NCI-H1092 treated with DMSO at 0.1 percent for 48 hours (cell line): ENCODE measurements at regions not wholly inside any gene's neighbourhood (a gene's known extent, or its start where the extent isn't known, plus 50 kb on each side); places are given as distances from the start of the nearest gene placed in this dataset.
"Not testable (repeated sequence)": the region's sequence is repeated elsewhere in the genome, so short reads cannot be mapped to it uniquely, and the experiment has no call there.

Experiments
- DNase-seq: peaks from one replicate; lab custom pipeline; 2025; lab: John Stamatoyannopoulos, UW

DNA sequence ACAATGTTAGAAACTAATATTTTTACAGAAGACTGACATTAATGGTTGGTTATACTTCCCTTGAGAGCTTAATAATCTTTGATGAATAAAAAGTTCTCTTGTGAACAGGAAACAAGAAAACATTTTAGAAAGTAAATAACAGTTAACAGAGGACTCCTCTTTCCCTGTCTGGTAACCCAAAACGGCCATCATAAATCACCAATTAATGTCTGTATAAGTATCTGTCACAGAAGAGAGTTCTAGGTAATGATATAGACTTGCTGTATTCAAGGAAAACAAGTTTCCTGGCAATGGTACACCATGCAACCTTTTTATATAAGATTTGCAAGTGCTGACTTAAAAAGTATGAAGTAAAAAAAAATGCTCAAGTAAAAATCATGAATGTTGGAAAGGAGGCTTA is 426.7 kb downstream of the SOX2 start:
- DNase-seq: no peak

GRCh38 chr3:182139627-182140357 is 428.1 kb downstream of the SOX2 start:
- no peak for DNase-seq

DNA sequence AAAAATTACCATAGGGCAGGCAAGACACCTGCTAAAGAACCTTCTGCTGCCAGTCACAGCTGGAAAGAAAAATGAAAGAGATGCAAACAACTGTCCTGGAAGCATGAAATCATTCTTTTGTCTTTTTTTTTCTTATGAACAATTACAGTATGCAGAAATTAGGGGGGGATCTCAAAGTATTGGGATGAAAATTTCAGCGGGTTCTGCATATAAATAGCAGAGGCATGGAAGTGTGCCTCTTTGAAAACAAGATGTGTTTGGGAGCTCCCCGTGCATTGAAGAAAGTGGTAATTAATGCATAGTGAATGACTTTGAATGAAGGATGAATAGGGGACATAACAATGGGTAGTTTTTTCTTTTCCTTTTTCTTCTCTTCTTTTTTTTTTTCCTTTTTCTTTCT is 431.2 kb downstream of the SOX2 start:
- no peak for DNase-seq

DNA sequence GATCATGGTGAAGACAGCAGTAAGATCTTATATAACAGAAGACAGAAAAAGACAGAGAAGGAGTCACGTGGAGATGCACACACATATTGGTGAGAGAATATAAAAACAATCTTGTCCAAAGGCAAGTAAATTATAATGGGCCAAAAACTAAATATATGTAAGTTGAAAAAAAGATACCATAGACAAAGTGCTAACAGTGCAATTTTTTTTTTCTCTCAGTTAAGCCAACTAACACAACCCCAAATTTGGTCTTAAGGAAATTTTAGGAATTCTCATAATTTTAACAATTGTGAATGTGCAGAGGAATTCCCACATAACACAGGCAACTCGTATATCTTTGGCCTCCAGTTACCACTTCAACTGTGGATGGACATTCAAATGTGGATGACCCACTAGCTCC is 432.2 kb downstream of the SOX2 start:
- DNase-seq: no peak

GRCh38 chr3:182148360-182148759 is 436.6 kb downstream of the SOX2 start:
- no peak for DNase-seq

GRCh38 chr3:182149594-182149993 is 437.9 kb downstream of the SOX2 start:
- no peak for DNase-seq

DNA sequence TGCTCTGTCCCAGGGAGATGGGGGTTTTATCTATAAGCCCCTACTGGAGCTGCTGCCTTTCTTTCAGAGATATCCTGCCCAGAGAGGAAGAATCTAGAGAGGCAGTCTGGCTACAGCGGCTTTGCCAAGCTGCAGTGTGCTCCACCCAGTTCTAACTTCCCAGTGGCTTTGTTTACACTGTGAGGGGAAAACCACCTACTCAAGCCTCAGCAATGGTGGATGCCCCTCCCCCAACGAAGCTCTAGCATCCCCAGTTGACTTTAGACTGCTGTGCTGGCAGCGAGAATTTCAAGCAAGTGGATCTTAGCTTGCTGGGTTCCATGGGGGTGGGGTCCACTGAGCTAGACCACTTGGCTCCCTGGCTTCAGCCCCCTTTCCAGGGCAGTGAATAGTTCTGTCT is 444.6 kb downstream of the SOX2 start:
- DNase-seq: not testable (repeated sequence)

DNA sequence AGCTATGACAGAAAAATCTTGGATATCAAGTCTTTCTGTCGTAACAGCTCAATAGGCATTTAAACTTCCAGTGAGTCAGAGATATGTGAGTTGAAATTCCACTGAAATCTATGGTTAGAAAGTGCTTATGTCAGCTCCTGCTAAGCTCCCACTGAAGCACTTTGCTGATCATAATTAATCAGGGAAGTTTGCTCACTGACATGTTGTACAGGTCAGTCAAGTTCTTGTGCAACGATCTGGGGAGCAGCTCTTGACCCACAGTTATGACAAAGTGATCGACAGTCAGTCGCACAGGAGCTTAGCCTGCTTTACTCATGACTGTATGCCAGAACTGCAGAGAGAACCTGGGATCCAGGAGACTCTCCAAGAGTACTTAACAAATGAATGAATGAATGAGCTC is 453.5 kb downstream of the SOX2 start:
- no peak for DNase-seq

GRCh38 chr3:182172534-182172933 is 460.8 kb downstream of the SOX2 start:
- no peak for DNase-seq

- DNase-seq: no peak
These were observed 466.9 kb downstream of the SOX2 start for GRCh38 chr3:182178488-182179200.

GRCh38 chr3:182179631-182180030 is 467.9 kb downstream of the SOX2 start:
- no peak for DNase-seq

DNA sequence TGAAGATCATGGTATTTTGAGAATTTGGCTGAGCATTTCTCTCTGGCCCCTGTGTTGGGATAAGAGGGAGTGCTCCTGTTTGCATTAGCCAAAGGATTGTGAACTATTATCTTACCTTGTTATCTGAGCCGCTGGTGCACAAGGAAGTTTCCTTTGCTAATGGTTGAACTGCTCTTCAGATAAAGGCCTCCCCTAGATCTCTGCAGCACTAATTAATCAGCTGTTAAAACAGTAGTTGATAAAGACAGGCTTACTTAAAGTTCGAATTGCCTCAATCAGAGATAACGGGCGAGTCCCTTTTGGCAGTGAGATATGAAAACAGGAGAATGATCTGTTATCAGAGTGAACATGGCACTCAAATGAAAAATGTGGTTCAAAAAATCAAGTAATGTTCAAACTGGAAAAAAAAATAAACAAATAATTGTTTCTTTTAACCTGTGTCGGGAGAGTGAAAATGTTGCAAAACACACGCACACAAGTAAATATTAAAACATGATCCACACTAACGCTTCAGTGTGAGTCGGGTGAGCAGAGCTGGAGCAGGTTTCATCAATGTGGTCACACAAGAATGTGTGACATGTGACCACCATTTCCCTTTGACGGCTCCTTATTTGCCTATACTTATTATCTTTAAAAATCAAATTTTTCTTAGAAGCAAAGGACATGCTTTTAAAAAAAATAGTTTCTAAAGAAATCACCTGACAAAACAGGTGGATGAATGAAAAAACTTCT is 469.1 kb downstream of the SOX2 start:
- no peak for DNase-seq

DNA sequence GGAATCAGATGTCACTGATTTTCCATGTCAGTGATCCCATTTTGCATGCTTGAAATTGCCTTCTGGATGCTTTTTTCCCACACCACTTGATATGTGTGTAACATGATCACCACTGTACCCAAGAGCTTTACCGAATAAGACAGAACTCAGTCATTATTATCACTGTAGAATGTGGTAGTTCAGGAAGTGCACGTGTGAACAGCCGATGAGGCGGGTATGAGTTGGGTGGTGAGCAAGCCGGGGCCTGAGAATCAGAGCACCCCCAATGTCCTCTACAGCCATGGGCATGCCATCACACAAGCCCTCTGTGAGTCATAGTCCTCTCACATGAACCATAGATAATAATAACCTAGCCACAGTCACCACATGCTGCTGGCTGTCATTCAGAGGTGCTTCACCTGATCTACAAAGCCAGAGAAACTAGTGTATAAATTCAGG is 470.8 kb downstream of the SOX2 start:
- DNase-seq: peak; percentile 22

DNA sequence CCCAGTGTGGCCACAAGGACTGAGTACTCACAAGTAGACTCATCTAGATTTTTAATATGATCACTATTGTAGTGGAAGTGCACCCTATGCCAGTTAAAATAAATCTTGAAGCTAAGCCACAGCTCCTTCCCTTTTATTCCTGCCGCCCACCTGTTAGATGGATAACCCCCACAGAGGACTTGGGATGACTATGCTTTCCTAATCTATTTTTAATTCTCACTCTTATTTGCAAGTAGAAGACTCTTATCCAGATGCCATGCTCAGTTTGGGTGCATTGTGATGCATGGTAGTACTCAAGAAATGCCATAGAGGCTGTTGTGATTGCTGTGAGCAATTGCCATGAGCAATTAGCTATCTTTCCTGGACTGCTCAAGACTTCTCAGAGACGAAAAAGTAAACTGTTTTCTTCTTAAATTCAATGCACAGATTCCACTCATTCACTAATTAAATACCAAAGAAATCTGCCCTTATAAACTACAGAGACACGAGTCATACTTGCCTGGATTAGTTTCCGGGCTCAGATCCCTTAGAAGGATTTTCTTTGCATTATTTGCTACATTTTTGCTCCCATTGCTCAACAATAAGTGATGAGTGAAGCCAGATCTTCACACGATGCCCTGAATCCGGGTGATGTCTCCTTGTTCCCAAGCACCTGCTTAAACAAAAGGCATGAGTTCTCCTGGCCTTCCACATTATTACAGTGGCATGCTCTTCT is 472.1 kb downstream of the SOX2 start:
- no peak for DNase-seq

GRCh38 chr3:182185313-182185712 is 473.6 kb downstream of the SOX2 start:
- no peak for DNase-seq

GRCh38 chr3:182190056-182190455 is 478.3 kb downstream of the SOX2 start:
- DNase-seq: no peak

DNA sequence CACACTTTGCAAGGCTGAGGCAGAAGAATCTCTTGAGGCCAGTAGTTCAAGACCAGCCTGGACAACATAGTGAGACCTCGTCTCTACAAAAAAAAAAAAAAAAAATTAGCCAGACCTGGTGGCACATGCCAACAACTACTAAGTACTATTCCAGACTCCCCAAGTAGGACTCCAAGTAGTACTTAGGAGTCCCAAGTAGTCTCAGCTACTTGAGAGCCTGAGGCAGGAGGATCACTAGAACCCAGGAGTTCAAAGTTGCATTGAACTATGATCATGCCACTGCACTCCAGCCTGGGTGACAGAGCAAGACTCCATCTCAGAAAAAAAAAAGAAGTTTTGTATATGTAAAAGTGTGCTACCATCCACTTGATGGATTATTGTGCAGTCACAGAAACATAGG is 486.6 kb downstream of the SOX2 start:
- no peak for DNase-seq

DNA sequence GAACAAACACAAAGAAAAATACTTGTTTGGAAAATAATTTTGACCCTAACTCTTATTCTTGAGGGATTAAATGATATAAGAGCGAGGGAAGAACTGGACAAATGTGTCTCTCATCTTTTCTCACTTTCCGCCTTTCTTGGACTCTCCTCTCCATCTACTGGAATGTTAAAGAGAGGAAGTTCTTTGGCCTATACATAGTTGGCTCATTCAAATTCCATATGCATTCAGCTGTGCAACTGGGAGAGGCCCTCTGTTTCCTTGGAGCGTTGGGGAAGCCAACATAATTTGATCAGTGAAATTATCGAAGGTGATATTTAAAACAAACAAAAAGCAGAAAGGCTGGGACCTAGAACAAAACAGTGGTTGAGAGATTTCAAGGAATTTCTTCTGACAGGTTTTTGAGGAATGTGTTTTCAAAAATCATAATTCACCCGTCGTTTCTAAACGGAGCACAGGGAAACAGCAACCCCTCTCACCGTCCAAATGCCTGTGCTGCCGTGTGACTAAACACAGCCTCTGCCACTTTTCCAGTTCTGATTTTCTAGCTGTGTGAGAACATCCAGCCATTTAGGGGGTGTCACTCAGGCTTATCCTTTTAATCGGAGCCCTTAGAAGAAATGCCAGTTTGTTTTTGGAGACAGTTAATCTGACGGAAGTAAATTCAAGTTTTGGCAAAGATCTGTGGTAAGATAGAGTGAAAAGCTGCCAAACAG is 489.9 kb downstream of the SOX2 start:
- DNase-seq: no peak

GRCh38 chr3:182212479-182213076 is 500.9 kb downstream of the SOX2 start:
- DNase-seq: peak; percentile 37

DNA sequence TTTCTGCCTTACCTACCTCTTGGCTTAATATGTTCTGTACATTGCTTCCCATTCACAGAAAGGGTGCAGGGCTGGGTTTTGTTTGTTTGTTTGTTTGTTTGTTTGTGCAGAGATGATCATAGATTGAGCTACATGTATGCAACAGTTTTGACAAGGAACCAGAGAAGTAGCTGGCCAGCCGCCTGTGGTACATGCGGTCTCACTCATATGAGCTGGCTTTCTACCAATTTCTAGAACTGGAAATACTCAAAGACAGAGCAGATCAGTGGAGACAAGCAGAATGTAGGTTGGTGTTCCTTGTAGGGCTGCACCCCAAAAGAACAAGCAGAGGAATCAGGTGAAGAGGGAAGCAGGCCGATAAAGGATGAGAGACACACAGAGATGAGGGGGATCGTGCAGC is 502.7 kb downstream of the SOX2 start:
- DNase-seq: no peak

DNA sequence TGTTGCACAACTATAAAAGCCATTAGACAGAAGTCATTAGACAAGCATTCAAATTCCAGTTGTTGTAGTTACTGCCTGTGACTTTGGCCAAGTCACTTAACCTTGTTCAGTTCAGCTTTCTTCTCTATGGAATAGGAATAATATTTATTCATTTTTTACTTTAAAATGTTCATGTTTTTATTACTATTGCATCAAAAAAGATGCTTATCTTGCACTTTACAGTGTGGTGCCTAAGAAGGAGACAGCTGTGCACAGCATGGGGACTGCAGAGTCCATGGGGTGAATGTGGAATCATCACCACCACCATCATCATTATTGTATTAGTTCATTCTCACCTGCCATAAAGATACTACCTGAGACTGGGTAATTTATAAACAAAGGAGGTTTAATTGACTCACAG is 504.2 kb downstream of the SOX2 start:
- DNase-seq: no peak
